Activated naive CD8-positive, alpha-beta T cell treated with anti-CD3 and anti-CD28 coated beads, Interleukin-2, amount 50 U/mL, for 16 hours (primary cell): ENCODE measurements at regions not wholly inside any gene's neighbourhood (a gene's known extent, or its start where the extent isn't known, plus 50 kb on each side); places are given as distances from the start of the nearest gene placed in this dataset.
"Not testable (repeated sequence)": the region's sequence is repeated elsewhere in the genome, so short reads cannot be mapped to it uniquely, and the experiment has no call there.

Experiments used
- DNase-seq: peaks from one replicate; pipeline ENCODE4 v3.0.0-alpha.2; 2020; ENCODE audit warnings: low read depth, low spot score

DNA sequence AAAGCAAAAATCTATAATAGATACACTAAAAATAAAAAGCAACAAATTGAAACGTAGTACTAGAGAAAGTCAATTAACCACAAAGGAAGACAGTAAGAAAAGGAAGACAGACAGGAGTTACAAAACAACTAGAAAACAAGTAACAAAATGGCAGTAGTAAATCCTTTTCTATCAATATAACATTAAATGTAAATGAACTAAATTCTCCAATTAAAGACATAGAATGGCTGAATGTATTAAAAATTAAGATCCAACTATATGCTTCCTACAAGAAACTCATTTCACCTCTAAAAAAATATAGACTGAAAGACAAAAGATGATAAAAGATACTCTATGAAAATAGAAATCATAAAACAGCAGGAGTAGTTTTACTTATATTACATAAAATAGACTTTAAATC lies 79.1 kb downstream of the CTH start:
- DNase-seq: no peak

DNA sequence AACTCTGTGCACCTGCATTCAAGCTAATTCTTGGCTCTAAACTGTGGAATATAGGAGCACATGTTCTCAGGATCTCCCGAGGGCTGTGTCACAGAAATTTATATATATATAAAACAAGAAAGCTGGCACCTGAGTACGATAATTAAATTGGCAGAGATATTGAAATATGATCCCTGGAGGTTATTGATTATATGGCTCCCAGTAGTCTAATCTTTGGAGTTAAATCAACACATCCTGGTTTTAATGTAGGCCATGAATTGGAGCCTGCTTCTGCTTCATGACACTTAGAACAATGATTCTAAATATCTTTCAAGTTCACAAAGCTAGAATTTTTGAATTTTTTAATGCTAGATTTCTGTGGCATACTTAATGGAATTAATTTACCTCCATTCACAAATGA lies 84.3 kb downstream of the CTH start:
- DNase-seq: no peak

DNA sequence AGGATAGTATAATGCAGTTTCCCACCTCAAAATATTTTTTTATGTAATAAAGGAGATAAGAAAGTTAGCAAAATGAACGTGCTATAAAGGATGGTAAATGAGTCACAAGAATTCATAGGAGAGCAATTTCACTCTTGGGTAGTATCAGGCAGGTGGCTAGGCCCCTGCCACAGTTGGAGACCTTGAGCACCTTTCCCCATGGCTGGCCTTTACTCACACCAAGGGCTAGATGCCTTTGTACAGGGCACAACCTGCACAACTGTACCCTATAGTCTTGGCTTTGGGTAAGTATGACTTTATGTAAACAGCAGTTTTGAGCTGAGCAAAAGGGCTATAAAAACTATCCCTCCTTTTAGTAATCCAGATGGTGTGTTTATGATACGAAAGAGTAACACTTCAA lies 85.1 kb downstream of the CTH start:
- no peak for DNase-seq

DNA sequence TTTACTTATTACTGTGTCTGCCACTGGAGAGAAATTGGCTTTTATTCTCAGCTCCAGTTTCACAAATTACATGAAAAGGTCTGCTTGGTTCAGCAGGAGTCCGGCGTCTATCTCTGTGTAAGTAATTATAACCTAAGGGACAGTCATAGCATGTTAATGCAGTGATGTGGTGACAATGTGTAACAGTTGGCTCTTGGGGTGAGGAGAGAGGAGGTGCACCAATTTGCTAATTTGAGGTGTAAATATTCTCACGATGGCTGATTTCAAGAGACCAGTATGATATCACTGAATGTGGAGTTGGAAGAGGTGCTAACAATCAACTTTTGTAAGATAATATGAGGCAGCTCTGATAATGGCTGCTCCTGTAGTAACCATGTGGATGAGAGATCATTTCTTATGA lies 86.1 kb downstream of the CTH start:
- DNase-seq: no peak

DNA sequence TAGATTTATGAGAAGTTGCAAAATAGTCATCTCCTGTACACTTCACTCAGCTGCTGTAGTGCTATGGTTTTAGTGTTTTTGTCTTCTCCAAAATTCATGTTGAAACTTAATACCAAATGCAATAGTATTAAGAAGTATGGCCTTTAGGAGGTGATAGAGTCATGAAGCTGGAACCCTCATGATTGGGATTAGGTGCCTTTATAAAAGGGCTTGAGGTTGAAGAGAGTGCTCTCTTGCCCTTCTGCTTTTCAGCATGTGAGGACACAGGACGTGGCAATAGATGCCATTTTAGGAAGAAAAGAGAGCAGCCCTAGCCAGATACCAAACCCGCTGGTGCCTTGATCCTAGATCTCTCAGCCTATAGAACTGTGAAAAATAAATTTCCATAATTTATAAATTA lies 87.6 kb downstream of the CTH start:
- no peak for DNase-seq

DNA sequence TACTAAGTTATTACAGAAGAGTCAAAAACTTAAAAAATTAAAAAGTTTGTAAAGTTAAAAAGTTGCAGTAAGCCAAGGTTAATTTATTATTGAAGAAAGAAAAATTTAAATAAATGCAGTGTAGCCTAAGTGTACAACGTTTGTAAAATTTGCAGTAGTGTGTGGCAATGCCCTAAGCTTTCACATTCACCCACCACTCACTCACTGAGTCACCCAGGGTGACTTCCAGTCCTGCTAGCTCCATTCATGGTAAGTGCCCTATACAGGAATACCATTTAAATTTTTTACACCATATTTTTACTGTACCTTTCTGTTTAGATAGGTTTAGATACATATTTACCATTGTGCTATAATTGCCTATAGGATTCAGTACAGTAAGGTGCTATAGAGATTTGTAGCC lies 88.6 kb downstream of the CTH start:
- DNase-seq: no peak

DNA sequence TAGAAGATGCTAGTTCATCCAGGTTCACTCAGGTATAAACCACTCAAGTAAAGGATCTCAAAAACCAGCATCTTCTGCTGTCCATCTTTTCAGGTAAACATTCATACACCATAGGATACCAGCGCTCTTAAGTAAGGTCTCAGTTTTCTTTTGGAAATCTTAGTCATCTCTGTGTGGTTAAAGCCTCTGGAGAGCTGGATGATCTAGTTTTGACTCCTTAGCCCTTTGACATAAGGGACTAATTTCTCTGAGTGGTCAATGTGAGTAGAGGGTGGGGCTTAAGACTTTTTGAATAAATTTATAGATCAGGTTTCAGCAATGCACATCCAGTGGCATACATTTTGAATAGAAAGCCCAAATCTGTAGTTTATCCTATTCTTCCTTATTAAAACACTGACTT lies 92.3 kb downstream of the CTH start:
- no peak for DNase-seq

DNA sequence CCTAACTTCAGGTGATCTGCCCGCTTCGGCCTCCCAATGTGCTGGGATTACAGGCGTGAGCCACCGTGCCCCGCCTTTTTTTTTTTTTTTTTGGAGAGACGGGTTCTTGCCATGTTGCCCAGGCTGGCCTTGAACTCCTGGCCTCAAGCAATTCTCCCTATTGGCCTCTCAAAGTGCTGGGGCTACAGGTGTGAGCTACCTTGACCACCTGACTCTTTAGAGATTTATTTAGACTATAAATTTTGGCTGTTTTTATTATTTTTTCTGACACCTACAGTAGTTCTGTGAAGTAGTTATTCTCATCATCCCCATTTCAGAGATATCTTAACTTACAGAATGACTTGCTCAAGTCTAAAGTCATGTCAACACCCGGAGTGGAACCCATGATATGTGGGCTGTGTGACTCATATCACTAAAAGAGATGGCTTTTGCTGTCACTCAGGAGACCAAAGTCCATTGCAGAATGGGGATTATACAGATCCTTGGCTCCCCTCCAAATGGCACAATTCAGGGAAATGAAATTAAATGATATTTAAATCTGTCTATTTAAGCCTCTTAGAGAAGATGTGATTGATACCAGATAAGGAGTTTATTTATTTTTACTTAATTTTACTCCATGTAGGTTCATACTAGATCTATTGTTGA lies 93.2 kb downstream of the CTH start:
- DNase-seq: no peak

DNA sequence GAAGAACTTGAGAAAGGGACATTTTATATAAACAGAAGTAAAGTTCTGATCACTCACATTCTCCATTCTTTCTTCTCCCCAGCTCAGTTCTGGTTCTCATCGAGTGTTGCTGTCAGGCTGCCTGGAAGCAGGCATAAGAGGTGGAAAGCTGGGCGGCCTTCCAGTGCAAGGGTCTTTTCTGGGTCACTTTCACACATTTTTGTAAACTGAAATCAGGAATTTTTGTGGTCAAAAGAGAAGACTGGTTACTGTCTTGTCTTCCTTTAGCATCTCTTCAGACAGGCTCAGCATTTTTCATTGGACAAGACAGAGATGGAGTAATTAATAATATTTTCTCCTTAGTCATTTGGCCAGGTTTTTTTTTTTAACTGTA lies 93.7 kb downstream of the CTH start:
- DNase-seq: no peak

DNA sequence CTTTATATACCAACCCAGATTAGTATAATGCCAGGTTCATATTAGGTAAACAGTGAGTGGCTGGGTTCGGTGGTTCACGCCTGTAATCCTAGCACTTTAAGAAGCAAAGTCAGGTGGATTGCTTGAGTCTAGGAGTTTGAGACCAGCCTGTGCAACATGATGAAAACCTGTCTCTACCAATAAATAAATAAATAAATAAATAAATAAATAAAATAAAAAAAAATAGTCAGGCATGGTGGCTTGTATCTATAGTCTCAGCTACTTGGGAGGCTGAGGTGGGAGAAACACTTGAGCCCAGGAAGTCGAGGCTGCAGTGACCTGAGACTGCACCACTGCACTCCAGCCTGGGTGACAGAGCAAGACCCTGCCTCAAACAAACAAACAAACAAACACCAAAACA lies 96.9 kb downstream of the CTH start:
- DNase-seq: not testable (repeated sequence)

DNA sequence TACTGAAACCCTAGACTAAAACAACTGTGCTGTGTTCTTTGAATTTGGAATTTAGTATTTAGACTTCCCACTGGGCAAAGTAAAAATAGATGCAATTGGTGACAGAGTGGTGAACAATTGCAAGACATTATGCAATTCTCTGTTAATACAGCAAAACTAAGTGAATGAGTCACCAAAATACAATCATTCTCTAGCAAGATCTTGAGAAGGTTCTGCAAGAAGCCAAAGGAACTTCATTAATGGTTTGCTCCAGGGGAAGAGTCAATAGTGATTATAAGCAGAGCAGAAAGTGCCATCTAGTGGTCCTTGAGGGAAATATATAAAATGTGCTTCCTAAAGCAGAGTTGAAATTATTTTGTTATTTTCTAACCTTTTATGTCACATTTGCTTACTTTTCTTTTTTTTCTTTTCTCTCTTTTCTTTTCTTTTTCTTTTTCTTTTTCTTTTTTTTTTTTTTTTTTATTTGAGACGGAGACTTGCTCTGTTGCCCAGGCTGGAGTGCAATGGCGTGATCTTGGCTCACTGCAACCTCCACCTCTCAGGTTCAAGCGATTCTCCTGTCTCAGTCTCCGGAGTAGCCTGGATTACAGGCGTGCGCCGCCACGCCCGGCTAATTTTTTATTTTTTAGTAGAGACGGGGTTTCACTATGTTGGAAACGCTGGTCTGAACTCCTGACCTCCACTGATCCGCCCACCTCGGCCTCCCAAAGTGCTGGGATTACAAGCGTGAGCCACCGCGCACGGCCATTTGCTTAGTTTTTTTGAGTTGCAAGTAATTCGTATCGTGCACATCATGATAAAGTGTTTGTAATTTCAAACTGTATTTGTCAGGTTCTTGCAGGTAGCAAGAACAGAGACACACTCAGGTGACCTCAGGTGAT lies 99.2 kb downstream of the CTH start:
- no peak for DNase-seq

DNA sequence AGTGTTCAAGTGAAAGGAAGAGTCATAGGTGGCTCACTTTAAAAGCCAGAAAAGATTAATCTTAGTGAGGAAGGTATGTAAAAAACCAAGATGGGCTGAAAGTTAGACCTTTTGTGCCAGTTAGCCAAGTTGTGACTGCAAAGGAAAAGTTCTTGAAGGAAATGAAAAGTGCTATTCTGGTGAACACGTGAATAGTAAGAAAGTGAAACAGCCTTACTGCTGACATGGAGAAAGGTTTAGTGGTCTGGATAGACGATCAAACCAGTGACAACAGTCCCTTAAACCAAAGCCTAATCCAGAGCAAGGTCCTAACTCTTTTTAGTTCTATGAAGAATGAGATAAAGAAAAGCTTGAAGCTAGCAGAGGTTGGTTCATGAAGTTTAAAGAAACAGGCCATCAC lies 106.4 kb downstream of the CTH start:
- DNase-seq: no peak

DNA sequence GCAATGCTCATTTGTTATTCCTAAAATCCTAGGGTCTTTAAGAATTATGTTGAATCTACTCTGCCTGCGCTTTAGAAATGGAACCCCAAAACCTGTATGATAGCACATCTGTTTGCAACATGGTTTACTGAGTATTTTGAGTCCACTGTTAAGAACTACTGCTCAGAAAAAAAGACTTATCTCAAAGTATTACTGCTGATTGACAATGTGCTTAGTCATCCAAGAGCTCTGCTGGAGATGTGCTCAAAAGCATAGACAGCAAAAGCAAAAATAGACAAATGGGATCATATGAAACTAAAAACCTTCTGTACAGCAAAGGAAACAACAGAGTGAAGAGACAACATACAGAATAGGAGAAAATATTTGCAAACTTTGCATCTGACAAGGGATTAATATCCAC lies 107.0 kb downstream of the CTH start:
- DNase-seq: no peak

DNA sequence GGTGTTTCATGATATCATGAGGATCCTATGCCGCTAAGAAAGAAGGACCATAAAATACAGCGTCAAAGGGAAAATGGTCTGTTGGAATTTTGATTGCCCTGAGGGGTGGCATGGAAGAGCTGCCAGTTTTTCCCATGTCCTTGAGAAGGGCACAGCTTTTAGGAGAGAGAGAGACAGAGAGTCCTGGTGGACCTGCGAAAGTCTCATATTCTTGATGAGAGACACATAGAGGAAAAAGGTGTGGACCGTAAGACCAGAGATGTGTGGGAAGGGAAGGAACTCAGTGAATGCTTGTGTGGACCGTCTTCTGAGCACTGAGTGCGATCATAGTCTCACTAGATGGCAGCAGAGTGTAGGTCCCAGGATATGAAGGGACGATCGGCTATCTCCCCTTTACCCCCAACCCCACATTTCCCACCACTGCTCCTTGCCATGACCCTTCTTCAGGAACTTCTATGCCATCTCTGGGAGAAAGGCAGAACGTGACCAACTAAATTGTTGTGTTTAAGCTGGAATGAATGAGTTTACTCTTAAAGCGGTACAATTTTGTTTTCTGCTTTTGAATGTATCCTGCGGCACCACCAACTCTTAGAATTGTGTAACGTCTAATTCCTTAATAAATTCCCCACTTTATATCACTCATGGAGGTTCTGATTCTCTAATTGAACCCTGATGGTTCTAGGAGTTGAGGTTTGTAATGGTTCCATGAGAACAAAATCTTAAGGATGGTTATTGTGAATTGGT lies 117.7 kb downstream of the CTH start:
- DNase-seq: no peak

DNA sequence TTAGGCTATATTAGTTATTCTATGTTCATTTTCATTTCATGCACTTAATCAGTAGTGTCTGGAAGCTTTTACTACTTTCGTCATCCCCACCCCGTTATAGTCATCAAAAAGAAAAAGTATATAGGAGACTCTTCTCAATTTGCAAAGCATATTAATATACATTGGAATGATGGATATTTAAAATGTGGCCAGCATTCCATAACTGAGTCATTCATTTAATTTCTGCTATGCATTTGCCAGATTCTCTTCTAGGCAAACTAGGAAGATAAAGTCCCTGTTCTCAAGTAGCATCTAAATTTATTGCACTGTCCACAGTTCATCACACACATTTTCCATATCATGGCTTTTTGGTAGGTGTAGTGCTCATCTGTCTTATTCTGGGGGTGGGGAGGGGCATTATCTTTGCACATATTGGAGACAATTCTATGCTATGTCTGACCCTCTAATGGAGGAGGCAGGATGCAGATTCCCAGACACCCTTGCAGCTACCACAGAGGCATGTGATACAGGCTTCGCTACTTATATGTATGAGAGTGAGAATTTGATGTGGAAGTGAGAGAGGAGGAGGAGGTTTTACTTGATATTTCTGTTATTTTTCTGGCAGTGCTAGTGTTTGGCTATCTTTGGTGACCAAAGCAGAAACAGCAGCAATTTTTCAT lies 125.8 kb downstream of the CTH start:
- DNase-seq: no peak

DNA sequence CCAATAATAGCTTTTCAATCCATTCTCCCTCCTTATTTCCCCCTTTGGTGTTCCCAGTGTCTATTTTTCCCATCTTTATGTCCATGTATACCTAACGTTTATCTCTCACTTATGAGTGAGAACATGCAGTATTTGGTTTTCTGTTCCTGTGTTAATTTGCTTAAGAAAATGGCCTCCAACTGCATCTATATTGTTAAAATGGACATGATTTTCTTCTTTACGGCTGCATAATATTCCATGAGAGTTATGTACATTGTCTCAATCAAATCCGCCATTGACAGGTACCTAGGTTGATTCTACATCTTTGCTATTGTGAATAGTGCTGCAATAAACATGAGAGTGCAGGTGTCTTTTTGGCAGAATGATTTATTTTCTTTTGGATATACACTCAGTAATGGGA lies 126.7 kb downstream of the CTH start:
- no peak for DNase-seq

DNA sequence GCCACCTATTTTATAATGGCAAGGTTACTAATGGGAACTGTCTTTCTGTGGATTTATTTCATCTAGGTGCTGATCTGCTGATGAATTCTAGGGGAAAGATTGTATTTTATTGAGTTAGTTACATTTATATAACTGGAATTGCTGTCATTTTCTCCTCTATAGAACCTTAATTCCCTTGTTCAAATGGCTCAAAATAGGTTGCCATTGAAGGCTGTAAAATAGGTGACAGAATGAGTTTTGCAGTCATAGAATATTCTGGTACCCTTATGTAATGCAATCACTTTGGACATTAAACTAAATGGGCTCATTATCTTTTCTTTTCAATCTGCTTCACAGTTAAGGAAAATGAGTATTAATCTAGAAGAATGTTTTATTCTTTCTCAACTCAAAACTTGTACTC lies 131.0 kb downstream of the CTH start:
- no peak for DNase-seq

DNA sequence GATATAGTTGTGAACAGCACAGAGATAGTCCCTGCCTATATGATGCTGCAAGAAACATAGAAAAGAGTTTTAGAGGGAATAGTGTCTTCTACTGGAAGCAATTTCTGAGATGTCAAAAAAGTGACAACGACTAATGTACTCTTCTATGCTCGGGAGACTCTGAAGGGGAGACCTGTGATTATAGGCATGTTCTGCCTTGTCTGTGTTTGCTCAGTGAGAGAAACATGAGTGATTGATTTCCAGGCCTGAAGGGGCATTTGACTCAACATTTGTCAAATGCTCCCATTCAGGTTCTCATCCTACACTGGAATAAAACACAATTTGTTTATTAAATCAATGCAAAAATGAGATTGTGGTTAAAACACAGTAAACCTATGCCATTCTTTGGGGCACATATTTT lies 131.8 kb downstream of the CTH start:
- no peak for DNase-seq

DNA sequence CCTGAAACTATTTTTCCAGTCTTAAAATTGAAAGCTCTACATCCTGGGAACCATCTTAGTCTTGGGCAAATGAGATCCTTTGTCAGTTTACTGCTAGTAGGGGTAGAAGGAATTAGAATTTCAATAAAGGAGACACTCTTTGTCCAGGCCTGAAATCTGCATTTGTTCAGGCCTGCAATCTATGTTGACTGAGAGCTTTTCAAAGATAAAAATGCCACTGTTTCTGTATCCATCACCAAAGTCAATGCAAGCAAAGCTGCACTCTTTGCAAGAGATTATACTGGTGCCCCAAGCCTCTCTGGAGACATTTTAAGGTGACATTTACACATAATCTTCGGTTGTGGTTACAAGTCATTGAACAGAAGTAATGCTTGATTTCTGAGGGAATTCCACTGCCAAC lies 135.7 kb downstream of the CTH start:
- DNase-seq: no peak

DNA sequence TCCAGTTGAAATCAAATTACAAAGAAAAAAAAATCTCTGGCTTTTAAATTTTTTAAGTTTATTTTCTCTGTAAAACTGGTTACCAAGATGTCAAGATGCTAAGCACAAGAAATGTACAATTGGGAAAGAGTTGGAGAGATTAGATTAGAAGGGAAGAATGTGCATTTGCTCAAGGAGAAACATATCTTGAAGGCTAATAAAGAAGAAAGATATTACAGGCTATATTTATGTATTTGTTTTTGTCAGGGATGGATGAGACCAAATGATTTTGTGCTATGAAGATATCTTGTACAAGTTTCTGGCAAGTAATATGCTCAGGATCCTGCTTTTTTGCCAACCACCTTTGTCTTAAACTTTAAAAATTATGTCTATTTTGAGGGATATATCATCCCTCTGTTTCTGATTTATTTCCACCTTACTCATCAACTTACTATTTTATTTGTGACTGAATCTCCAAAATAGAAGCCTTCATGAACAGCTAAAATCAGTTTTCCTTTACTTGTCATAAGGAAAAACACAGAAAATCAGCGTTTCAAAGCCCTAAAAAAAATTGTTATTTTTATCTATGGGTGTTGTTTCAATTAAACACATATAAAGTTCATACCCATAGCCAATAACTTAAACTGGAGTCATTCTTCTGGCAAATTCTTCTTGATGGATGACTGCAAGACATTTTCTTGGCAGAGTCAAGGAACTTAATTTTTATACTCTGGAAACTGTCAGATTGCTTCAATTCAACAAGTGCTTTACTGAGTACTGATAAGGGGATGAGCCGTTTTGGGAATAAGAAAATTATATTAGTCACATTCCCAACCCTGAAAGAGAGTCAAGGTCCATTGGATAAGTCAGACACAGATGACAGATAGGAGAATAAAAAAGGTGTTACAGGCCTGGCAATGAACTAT lies 141.8 kb downstream of the CTH start:
- no peak for DNase-seq

DNA sequence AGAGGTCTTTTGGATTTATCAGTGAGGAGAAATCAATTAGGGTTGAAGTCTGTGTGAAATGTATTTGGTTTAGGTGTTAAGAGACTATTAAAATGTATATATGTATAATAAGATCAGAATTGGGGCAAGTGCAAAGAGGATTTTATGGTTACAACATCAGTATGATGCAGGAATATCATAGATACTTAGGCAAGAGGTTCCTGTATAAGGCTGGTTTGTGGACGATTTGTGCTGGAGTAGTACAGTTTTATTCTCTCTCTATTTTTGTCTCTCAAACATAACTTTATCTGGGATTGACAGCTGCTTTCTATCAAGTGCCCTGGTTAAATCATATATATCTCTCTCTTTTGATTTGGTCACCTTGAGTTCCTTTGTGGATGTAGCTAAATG lies 142.5 kb downstream of the CTH start:
- DNase-seq: no peak
